ENCODE measurements at regions not wholly inside any gene's neighbourhood (a gene's known extent, or its start where the extent isn't known, plus 50 kb on each side); places are given as distances from the start of the nearest gene placed in this dataset.

DNA sequence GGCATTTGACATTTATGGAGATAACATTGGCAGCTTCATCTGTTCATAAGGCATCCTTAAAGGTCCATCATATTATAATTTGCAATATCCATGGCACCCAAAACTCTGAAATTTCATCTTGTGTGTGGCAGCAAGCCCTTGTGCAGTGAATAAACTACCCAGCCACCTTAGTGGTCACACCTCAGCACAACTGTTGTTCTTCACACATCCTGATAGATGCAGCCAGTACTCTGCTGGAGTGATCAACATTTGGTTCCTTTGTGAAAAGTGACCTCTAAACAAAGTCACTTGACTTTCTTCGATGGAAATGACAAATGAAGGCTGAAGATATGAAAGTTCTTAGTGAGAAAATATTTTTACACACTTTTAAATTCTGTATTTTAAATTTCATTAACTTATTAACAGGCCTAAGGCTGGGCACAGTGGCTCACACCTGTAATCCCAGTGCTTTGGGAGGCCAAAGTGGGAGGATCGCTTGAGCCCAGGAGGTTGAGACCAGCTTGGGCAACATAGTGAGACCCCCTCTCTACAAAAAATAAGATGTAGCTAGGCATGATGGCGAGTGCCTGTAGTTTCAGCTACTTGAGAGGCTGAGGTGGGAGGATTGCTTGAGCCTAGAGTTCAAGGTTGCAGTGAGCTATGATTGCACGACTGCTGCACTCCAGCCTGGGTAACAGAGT is 161.4 kb downstream of the SPRY1 start:
- no peak for TF ChIP-seq TARDBP (IDR thresholded peaks at IDR 0.05)
- ChIA-PET CTCF (no interaction called here), POLR2A (no interaction called here)
- no peak for DNase-seq (ENCODE audit: extremely low spot score)

DNA sequence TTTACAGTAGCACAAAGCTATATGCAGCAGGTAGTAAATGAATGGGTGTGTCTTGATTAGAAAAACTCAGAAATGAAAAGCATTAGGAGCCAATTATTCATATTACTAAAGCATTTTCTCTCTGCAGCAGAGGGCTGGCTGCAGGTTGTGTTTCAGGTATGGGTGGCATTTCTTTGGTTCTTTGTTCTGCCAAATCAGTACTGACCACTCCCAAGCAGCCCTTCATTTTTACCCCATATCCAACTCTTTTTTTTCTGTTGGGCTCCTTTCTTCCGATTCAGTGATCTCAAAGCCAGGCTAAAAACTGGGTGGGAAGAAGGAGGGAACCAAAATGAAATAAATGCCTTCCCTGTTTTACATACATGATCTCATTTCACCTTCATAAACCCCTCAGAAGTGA is 162.3 kb downstream of the SPRY1 start:
- ChIA-PET POLR2A (no interaction called here), CTCF (no interaction called here)
- no peak for DNase-seq (ENCODE audit: extremely low spot score)
- TF ChIP-seq ARNT (IDR thresholded peaks at IDR 0.05) (no peak), L3MBTL2 (conservative IDR thresholded peaks at IDR 0.05) (no peak), TARDBP (IDR thresholded peaks at IDR 0.05) (no peak), NFRKB (IDR thresholded peaks at IDR 0.05) (no peak), SP1 (IDR thresholded peaks at IDR 0.05) (no peak), FOXA1 (IDR thresholded peaks at IDR 0.05) (no peak), CTBP1 (IDR thresholded peaks at IDR 0.05; ENCODE audit: borderline replicate concordance) (no peak), ZNF384 (IDR thresholded peaks at IDR 0.05) (no peak), SUZ12 (IDR thresholded peaks at IDR 0.05) (no peak), FOXK2 (IDR thresholded peaks at IDR 0.05) (no peak), ELF4 (IDR thresholded peaks at IDR 0.05) (no peak), LEF1 (IDR thresholded peaks at IDR 0.05; ENCODE audit: borderline replicate concordance) (no peak), BHLHE40 (IDR thresholded peaks at IDR 0.05; ENCODE audit: borderline replicate concordance) (no peak), HDGF (IDR thresholded peaks at IDR 0.05; ENCODE audit: borderline replicate concordance) (no peak), FOXM1 (IDR thresholded peaks at IDR 0.05; ENCODE audit: borderline replicate concordance) (no peak)
- TF ChIP-seq, protein P1, sequence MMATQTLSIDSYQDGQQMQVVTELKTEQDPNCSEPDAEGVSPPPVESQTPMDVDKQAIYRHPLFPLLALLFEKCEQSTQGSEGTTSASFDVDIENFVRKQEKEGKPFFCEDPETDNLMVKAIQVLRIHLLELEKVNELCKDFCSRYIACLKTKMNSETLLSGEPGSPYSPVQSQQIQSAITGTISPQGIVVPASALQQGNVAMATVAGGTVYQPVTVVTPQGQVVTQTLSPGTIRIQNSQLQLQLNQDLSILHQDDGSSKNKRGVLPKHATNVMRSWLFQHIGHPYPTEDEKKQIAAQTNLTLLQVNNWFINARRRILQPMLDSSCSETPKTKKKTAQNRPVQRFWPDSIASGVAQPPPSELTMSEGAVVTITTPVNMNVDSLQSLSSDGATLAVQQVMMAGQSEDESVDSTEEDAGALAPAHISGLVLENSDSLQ (IDR thresholded peaks at IDR 0.05) = no peak

DNA sequence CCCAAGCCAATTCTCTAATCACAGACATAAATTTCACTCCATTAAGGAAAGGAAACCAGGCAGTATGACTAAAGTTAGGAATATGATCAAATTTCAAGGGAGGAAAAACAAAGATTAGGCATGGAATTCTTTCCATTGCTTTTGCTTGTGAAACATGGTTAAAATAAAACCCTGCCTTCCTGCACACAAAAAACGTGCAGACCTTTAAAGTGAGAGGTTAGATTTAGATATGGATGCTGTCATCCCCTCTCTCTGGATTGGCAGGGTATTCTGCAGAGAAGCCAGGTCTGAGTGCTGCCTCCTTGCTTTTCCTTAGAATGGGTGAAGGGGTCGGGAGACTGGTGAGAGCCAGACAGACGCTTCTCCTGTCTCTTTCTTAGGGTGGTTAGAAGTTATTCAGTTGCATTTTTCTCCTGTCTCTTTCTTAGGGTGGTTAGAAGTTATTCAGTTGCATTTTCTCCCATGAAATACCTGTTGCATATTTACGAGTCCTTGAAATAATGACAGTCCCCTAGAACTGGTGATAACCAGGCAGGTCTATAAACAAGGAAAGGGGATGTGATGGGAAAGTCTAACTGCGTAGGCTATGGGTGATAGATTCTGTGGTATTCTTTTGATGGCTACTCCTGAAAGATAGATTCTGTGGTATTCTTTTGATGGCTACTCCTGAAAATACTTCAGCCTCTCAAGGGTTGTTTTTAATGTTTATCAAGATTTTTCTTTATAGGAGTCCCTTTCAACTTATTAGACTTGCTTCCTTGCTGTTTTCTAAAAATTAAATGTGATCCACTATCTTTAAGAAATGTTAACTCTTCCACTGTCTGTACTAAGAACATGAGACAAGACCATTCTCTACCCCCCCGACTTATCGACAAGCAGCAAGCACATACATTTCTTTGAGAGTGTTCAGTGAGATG is 163.6 kb downstream of the SPRY1 start:
- ChIA-PET CTCF (no interaction called here), POLR2A (no interaction called here)

DNA sequence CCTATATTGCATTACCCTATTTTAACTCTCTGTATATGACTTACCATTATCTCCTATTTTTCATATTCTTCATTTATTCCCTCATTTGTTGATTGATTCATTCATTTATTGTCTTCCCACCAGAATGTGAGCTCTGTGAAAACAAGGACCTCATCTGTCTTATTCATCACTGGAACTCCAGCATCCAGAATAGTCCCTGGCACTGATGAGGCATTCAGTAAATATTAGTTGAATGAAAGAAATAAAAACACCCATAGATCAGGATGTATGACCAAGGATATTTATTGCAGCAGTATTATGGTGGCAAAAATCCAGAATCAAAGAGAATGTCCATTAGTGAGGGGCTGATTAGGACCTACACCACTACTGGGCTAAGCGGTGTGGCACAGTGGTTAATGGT is 164.9 kb downstream of the SPRY1 start:
- POLR2A ChIA-PET = no interaction called here
- CTCF ChIA-PET = no interaction called here
- TF ChIP-seq CTBP1 (IDR thresholded peaks at IDR 0.05; ENCODE audit: borderline replicate concordance) = no peak
- DNase-seq (ENCODE audit: extremely low spot score) = no peak

More for the DNA sequence above, 163.6 kb downstream of the SPRY1 start:
- DNase-seq (ENCODE audit: extremely low spot score) = no peak
- TF ChIP-seq FOXM1 (IDR thresholded peaks at IDR 0.05; ENCODE audit: borderline replicate concordance) (no peak), ZNF384 (IDR thresholded peaks at IDR 0.05) (no peak), SUZ12 (IDR thresholded peaks at IDR 0.05) (no peak), ELF4 (IDR thresholded peaks at IDR 0.05) (no peak), ARNT (IDR thresholded peaks at IDR 0.05) (no peak), CTBP1 (IDR thresholded peaks at IDR 0.05; ENCODE audit: borderline replicate concordance) (no peak), HDGF (IDR thresholded peaks at IDR 0.05; ENCODE audit: borderline replicate concordance) (no peak), NFRKB (IDR thresholded peaks at IDR 0.05) (no peak), LEF1 (IDR thresholded peaks at IDR 0.05; ENCODE audit: borderline replicate concordance) (no peak), L3MBTL2 (conservative IDR thresholded peaks at IDR 0.05) (no peak), BHLHE40 (IDR thresholded peaks at IDR 0.05; ENCODE audit: borderline replicate concordance) (no peak), FOXA1 (IDR thresholded peaks at IDR 0.05) (no peak), SP1 (IDR thresholded peaks at IDR 0.05) (no peak), FOXK2 (IDR thresholded peaks at IDR 0.05) (no peak), TARDBP (IDR thresholded peaks at IDR 0.05) (no peak)
- TF ChIP-seq, protein P1 (IDR thresholded peaks at IDR 0.05) = no peak

DNA sequence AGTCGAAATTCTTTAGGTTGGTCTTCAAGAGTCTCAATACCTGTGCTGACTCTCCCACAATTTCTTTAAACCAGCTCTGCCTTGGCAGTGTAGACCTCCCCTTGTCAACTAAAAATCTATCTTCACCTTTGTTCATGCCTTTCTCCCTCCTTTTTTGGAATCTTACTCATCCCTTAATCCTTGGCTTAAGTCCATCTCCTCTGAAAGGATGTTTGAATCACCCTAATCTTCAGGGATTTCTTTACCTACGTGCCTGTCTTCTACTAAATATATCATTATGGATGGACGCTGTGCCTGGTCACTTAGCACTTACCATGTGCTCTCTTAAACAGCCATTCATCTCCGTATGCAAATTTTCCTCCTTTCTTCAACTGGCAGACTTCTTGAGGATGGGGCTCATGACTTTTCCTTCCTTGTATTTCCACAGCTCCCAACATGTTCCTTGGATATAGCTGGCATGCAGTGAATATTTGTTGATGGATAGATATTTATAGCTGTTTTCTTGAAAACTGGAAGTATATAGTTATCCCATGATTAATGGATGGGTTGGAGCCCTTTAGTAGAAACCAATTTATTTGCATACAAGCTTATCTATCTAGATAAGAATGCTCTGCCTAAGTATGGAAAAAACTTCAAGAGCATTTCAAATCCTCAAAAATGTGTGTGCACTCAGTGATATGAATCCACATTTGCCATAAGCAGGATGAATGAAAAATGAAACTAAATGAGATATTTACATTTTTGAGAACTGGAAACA is 166.6 kb downstream of the SPRY1 start:
- TF ChIP-seq TARDBP (IDR thresholded peaks at IDR 0.05) (no peak), FOXA1 (IDR thresholded peaks at IDR 0.05) (no peak), SP1 (IDR thresholded peaks at IDR 0.05) (no peak), L3MBTL2 (conservative IDR thresholded peaks at IDR 0.05) (no peak), ELF4 (IDR thresholded peaks at IDR 0.05) (no peak), ZNF384 (IDR thresholded peaks at IDR 0.05) (no peak), ARNT (IDR thresholded peaks at IDR 0.05) (no peak), CTBP1 (IDR thresholded peaks at IDR 0.05; ENCODE audit: borderline replicate concordance) (no peak), BHLHE40 (IDR thresholded peaks at IDR 0.05; ENCODE audit: borderline replicate concordance) (no peak)
- ChIA-PET POLR2A (interaction anchor here (0.7 kb wide), 1 partner anchor 13 kb away, joined by 3 read pairs; no protein-coding TSS in a partner anchor), CTCF (interaction anchor here (0.7 to 2.3 kb wide), 4 partner anchors 25 to 255 kb away, joined by 4 to 19 read pairs (median 6); no protein-coding TSS in a partner anchor)
- no peak for DNase-seq (ENCODE audit: extremely low spot score)

DNA sequence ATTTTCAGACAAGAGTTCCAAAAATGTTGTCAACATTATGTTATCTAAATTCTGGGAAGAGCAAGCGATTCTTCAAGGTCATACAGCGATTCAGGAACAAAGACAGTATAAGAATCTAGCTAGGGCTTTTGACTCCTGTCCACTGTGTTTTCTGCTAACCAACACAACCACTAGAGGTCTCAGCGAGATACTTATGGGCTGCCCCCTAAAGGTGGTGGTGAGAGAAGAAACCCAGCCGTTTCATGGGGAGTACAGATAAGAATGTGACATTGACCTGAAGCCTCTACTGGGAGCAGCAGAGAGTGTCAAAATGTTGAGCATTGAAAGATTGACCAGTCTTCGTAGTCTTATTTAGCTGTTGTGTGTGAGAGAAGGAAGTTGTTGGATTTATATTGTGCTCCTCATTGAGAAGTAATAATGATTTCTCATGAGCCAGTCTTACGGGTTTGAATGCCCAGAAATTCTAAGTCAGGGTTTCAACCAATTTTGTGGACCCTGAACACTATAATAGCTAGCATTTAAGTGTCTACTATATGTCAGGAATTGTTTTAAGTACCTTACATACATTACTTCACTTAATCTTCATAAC is 168.3 kb downstream of the SPRY1 start:
- DNase-seq (ENCODE audit: extremely low spot score) = peak; percentile 81
- TF ChIP-seq CTBP1 (IDR thresholded peaks at IDR 0.05; ENCODE audit: borderline replicate concordance) (0 out of 2 replicates have a peak, but pooled peaks have one; percentile 18), HDGF (IDR thresholded peaks at IDR 0.05; ENCODE audit: borderline replicate concordance) (no peak), FOXM1 (IDR thresholded peaks at IDR 0.05; ENCODE audit: borderline replicate concordance) (no peak), FOXA1 (IDR thresholded peaks at IDR 0.05) (no peak)
- POLR2A ChIA-PET = no interaction called here
- CTCF ChIA-PET = interaction anchor here (0.6 to 2.3 kb wide), 16 partner anchors 10 to 486 kb away, joined by 3 to 19 read pairs (median 4); no protein-coding TSS in a partner anchor
